ENCODE measurements at regions not wholly inside any gene's neighbourhood (a gene's known extent, or its start where the extent isn't known, plus 50 kb on each side); places are given as distances from the start of the nearest gene placed in this dataset.

- DNase-seq (ENCODE audit: extremely low read depth, low read depth): no peak
- TF ChIP-seq CTCF (IDR thresholded peaks at IDR 0.05; ENCODE audit: low read depth, low read length): no peak
Measured at GRCh38 chr1:38121231-38121680, 74.7 kb upstream of the POU3F1 start.

- DNase-seq (ENCODE audit: extremely low read depth, low read depth): no peak
- TF ChIP-seq CTCF (IDR thresholded peaks at IDR 0.05; ENCODE audit: low read depth, low read length): no peak
Measured at GRCh38 chr1:38120552-38121230, 74.1 kb upstream of the POU3F1 start.

GRCh38 chr1:38118976-38119375, 72.4 kb upstream of the POU3F1 start:
- no peak for DNase-seq (ENCODE audit: extremely low read depth, low read depth)
- TF ChIP-seq CTCF (IDR thresholded peaks at IDR 0.05; ENCODE audit: low read depth, low read length): no peak

- TF ChIP-seq CTCF (IDR thresholded peaks at IDR 0.05; ENCODE audit: low read depth, low read length): no peak
- no peak for DNase-seq (ENCODE audit: extremely low read depth, low read depth)
Measured at GRCh38 chr1:38117444-38117887, 70.9 kb upstream of the POU3F1 start.

GRCh38 chr1:38115682-38116202, 69.1 kb upstream of the POU3F1 start:
- no peak for TF ChIP-seq CTCF (IDR thresholded peaks at IDR 0.05; ENCODE audit: low read depth, low read length)
- no peak for DNase-seq (ENCODE audit: extremely low read depth, low read depth)

- TF ChIP-seq CTCF (IDR thresholded peaks at IDR 0.05; ENCODE audit: low read depth, low read length): no peak
- DNase-seq (ENCODE audit: extremely low read depth, low read depth): no peak
Measured at GRCh38 chr1:38115226-38115625, 68.6 kb upstream of the POU3F1 start.

- TF ChIP-seq CTCF (IDR thresholded peaks at IDR 0.05; ENCODE audit: low read depth, low read length): no peak
- DNase-seq (ENCODE audit: extremely low read depth, low read depth): no peak
Measured at GRCh38 chr1:38114241-38115026, 67.8 kb upstream of the POU3F1 start.

Measured in AG09319 (cell line).